ENCODE measurements at regions not wholly inside any gene's neighbourhood (a gene's known extent, or its start where the extent isn't known, plus 50 kb on each side); places are given as distances from the start of the nearest gene placed in this dataset.
"Not testable (repeated sequence)": the region's sequence is repeated elsewhere in the genome, so short reads cannot be mapped to it uniquely, and the experiment has no call there.

- no peak for DNase-seq (ENCODE audit: low spot score)
These were observed 380.1 kb upstream of the SPAG17 start for GRCh38 chr1:118564961-118565703.

- DNase-seq (ENCODE audit: low spot score): no peak
These were observed 379.2 kb upstream of the SPAG17 start for GRCh38 chr1:118563981-118564951.

- DNase-seq (ENCODE audit: low spot score): no peak
These were observed 373.9 kb upstream of the SPAG17 start for GRCh38 chr1:118558933-118559332.

DNA sequence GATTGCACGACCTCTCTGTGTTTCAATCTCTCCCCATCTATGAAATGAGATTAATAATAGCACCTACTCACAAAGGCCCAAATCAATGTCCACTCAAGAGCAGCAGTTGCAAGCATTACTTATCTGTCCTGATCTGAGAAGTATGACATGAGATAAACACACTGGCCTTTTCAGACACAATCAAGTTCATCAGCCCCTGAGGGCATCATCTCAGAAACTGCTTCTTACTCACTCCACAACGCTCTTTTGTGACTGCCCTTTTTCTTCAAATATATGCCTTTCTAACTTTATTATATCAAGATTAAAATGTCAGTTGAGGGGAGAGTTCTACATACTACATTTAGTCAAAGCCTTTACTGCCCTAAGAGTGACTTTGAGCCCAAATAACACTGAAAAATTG, 371.9 kb upstream of the SPAG17 start:
- DNase-seq (ENCODE audit: low spot score): no peak

DNA sequence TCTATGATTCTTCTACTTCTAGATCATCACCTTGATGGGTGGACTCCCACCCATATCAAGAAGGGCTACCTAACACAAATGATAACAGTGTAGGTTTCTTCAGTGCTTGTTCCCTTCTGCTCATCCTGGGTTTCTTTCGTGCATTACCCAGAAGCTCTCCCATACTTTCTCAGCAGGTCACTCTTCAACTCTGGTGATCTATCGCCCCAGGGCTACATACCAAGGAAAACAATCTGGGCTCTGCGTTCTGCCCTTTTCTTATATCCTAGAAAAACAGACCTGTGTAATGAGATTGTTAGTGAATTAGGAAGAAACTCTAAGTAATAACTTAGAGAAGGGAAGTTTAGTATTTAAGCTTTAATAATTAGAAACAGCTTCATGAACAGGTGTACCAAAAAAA, 370.6 kb upstream of the SPAG17 start:
- DNase-seq (ENCODE audit: low spot score): no peak

- DNase-seq (ENCODE audit: low spot score): no peak
These were observed 350.9 kb upstream of the SPAG17 start for GRCh38 chr1:118535901-118536300.

- not testable (repeated sequence) for DNase-seq (ENCODE audit: low spot score)
These were observed 326.9 kb upstream of the SPAG17 start for GRCh38 chr1:118511922-118512321.

GRCh38 chr1:118504867-118505266, 319.8 kb upstream of the SPAG17 start:
- no peak for DNase-seq (ENCODE audit: low spot score)

GRCh38 chr1:118504221-118504644, 319.2 kb upstream of the SPAG17 start:
- no peak for DNase-seq (ENCODE audit: low spot score)

- no peak for DNase-seq (ENCODE audit: low spot score)
These were observed 318.7 kb upstream of the SPAG17 start for GRCh38 chr1:118503752-118504151.

DNA sequence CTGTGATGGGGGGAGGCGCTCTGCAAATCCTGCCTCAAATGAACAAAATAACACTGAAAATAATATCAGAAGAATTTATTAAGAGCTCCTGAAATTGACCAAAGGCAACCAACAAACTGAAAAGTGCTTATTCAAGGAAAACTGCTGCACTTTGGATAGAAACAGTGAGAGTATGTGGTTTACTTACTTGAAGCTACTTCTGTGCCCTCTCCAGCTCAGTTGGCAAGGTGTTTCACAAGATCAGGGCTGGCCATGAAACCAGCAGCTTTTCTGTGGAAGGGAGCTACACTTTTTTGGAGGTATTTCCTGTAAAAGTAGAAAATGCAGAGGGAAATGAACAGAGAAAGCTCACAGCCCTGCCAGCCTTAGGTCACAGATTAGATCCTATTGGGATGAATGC, 310.0 kb upstream of the SPAG17 start:
- DNase-seq (ENCODE audit: low spot score): no peak

DNA sequence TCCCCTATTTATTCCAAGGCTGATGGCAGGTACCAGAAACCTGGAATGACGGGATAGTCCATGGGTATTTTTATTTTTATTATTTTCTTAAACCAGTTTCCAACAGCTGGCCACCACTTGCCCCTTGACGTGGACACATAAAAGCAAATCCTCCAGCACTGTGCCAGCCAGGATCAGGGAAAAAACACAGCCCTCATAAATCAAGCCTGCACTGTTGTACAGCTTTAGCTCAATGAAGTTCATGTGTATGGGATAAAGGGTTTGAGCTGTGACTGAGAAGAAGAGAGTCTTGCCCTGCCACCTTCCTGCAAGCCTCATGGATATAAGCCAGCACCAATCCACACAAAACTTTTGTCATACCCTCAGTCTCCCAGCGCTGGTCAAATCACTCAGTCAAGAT, 303.8 kb upstream of the SPAG17 start:
- no peak for DNase-seq (ENCODE audit: low spot score)

- DNase-seq (ENCODE audit: low spot score): no peak
These were observed 302.9 kb upstream of the SPAG17 start for GRCh38 chr1:118487932-118488331.

GRCh38 chr1:118487091-118487490, 302.1 kb upstream of the SPAG17 start:
- no peak for DNase-seq (ENCODE audit: low spot score)

- no peak for DNase-seq (ENCODE audit: low spot score)
These were observed 301.2 kb upstream of the SPAG17 start for GRCh38 chr1:118486199-118486598.

DNA sequence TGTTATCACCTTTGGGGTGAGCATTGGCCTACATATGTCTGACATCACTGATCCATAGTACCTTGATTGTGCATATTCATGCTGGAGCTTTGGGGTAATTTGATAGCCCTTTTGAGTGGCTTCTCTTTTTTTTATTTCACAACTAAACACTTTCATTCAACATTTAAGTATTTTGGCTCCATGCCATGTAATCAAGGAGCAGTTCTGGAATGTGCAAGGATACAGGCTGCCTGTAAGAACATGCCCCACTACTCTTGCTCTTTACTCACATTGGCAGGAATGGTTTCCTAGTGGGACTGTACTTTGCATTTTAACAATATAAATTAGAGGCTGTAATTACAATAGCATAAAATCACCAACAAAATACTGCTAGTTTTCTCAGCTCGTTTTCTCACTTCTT, 300.7 kb upstream of the SPAG17 start:
- DNase-seq (ENCODE audit: low spot score): no peak

GRCh38 chr1:118484893-118485292, 299.9 kb upstream of the SPAG17 start:
- DNase-seq (ENCODE audit: low spot score): no peak

DNA sequence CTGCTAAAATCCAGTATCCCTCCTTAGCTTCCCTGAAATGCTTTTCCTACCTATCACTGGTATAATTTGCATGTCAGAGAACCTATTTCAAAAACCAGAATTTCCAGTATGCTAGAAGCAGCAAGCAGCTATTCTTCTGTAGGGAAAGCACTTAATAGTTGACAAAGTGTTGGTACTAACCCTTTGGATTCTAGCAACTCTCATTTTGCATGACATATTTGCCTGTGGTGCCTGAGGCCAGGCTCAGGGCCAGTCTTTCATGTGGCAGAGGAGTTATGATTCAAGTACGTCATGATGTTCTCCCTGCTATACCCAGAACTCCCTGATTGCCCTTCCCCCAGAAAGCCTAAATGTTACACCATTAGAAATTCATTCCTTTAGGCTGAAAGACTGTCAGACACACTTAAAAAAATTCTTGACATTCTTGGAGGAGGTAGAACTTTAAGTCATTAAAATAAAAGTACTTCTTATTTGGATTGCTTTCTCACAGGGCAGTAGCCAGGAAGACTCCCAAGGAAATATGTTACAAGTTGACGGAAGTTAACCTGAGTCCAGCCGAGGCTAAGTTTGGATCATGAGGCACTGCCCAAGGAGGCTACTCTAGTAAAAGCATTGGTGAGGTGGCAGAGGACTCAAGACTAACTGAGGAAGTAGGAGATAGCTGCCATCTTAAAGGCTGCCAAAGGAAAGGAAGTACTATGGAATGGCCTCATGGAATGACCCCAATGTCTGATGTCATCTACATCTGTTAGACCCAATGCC, 298.4 kb upstream of the SPAG17 start:
- no peak for DNase-seq (ENCODE audit: low spot score)

GRCh38 chr1:118481126-118481525, 296.1 kb upstream of the SPAG17 start:
- no peak for DNase-seq (ENCODE audit: low spot score)

GRCh38 chr1:118479351-118479750, 294.3 kb upstream of the SPAG17 start:
- no peak for DNase-seq (ENCODE audit: low spot score)

GRCh38 chr1:118473825-118474224, 288.8 kb upstream of the SPAG17 start:
- DNase-seq (ENCODE audit: low spot score): no peak

GRCh38 chr1:118464460-118464859, 279.4 kb upstream of the SPAG17 start:
- not testable (repeated sequence) for DNase-seq (ENCODE audit: low spot score)

All from kidney capillary endothelial cell (primary cell).